T-cell (primary cell): ENCODE measurements at regions not wholly inside any gene's neighbourhood (a gene's known extent, or its start where the extent isn't known, plus 50 kb on each side); places are given as distances from the start of the nearest gene placed in this dataset.

ENCODE experiments used
- ATAC-seq, 4 experiments: fragments of 200-7000 bp in 3 of 4; fragments of 150-1000 bp in 1 of 4; cut with Tn5 transposase; replicated peaks in 1 of 4; 1 replicate in 3 of 4; 2 replicates in 1 of 4; pipeline ENCODE4 v1.10.0; 2021; ENCODE audit warnings: moderate library complexity in 3 of 4, mild to moderate bottlenecking in 2 of 4, moderate number of reproducible peaks in 1 of 4
- CTCF ChIA-PET, 2 donors: fragments of 300-600 bp; sonication (Branson Sonifier 250); formaldehyde crosslinking; loops; one replicate each; lab custom pipeline; 2022; ENCODE audit warnings: antibody characterized with exemption in 2 of 2; lab: Charles Lee
- POLR2A ChIA-PET, 2 donors: fragments of 300-600 bp; sonication (Branson Sonifier 250); formaldehyde crosslinking; loops; one replicate each; lab custom pipeline; 2022; ENCODE audit warnings: antibody characterized with exemption in 2 of 2; lab: Charles Lee
- DNase-seq, 35 experiments: peaks; one replicate each; pipeline versions ENCODE4 v3.0.0 to v3.0.0-alpha.2; 2013 to 2023
- H3K27ac ChIP-seq: one replicate; pipeline ENCODE4 v1.5.1; 2013; ENCODE audit warnings: low read length
- H3K27me3 ChIP-seq, 2 experiments: replicated peaks in 1 of 2; 1 replicate in 1 of 2; 2 replicates in 1 of 2; pipeline versions ENCODE4 v1.6.1 to v1.7.0; 2013; ENCODE audit warnings: low read length in 1 of 2, mixed read lengths in 1 of 2; ENCODE audit not compliant: control insufficient read depth in 2 of 2, insufficient read depth in 2 of 2; ENCODE audit errors: extremely low read depth in 1 of 2
- H3K36me3 ChIP-seq, 2 donors: 1 replicate in 1 of 2; 2 replicates in 1 of 2; pipeline versions ENCODE4 v1.6.1 to v1.7.0; 2013; ENCODE audit warnings: low read length in 1 of 2; ENCODE audit not compliant: control insufficient read depth in 2 of 2, insufficient read depth in 1 of 2; ENCODE audit errors: extremely low read depth in 1 of 2
- H3K4me1 ChIP-seq, 2 experiments: 1 replicate in 1 of 2; 2 replicates in 1 of 2; pipeline versions ENCODE4 v1.6.1 to v1.7.0; 2013; ENCODE audit warnings: low read length in 2 of 2, mixed read lengths in 1 of 2; ENCODE audit not compliant: insufficient read depth in 2 of 2, control insufficient read depth in 1 of 2; ENCODE audit errors: extremely low read depth in 1 of 2
- H3K4me3 ChIP-seq, 2 donors: 1 replicate in 1 of 2; 2 replicates in 1 of 2; pipeline versions ENCODE4 v1.5.1 to v1.7.0; 2013; ENCODE audit warnings: mild to moderate bottlenecking in 2 of 2, low read length in 1 of 2, moderate library complexity in 1 of 2; ENCODE audit not compliant: control insufficient read depth in 1 of 2; ENCODE audit errors: extremely low read depth in 1 of 2
- H3K9me3 ChIP-seq: 2 replicates; pipeline ENCODE4 v1.7.0; 2013
- H3K27ac Mint-ChIP-seq, 2 donors: one replicate each; pipeline ENCODE4 v1.8.0; 2020 to 2021; ENCODE audit warnings: mild to moderate bottlenecking in 2 of 2, mixed read lengths in 2 of 2
- H3K27me3 Mint-ChIP-seq, 2 donors: one replicate each; pipeline ENCODE4 v1.8.0; 2021 to 2022; ENCODE audit warnings: mixed read lengths in 2 of 2
- H3K36me3 Mint-ChIP-seq: one replicate; pipeline ENCODE4 v1.8.0; 2021; ENCODE audit warnings: mixed read lengths
- H3K4me1 Mint-ChIP-seq, 3 donors: one replicate each; pipeline ENCODE4 v1.8.0; 2020 to 2022; ENCODE audit warnings: mixed read lengths in 3 of 3, mild to moderate bottlenecking in 1 of 3
- H3K4me3 Mint-ChIP-seq, 3 donors: one replicate each; pipeline ENCODE4 v1.8.0; 2020 to 2022; ENCODE audit warnings: mild to moderate bottlenecking in 3 of 3, mixed read lengths in 3 of 3, moderate library complexity in 3 of 3
- H3K9me3 Mint-ChIP-seq, 3 donors: one replicate each; pipeline ENCODE4 v1.8.0; 2020 to 2022; ENCODE audit warnings: mixed read lengths in 3 of 3
- WGBS: methylation state at CpG from one replicate; pipeline ENCODE4 v1.1.5; 2013; ENCODE audit warnings: missing lambda C conversion rate; ENCODE audit not compliant: insufficient coverage; 5-methylcytosine and 5-hydroxymethylcytosine counted together

GRCh38 chr12:3951380-3952135, 78.4 kb upstream of the PARP11 start:
- ChIA-PET POLR2A (interaction anchor here (0.5 to 1.5 kb wide), 3 partner anchors 11 to 321 kb away, joined by 4 to 5 read pairs (median 4); no protein-coding TSS in a partner anchor), CTCF (interaction anchor here in 1 of 2 donors (0.6 to 1.4 kb wide), 6 partner anchors 11 to 698 kb away, joined by 3 to 4 read pairs (median 3); partner anchors contain the start of genes AKAP3 and NDUFA9)
- Histone ChIP-seq H3K4me1 (peaks cover 47 to 48% of the 10 kb centered on the region in 2 experiments), H3K36me3 (no peaks in the 10 kb centered on the region), H3K27me3 (no peaks in the 10 kb centered on the region), H3K27ac (peak overlapping the region; percentile 65), H3K4me3 (no peak overlapping the region), H3K9me3 (no peaks in the 10 kb centered on the region)
- peak in 2 of 35 experiments; percentile 22 to 35 for DNase-seq
- Mint-ChIP-seq H3K4me1 (peaks cover 54 to 64% (median 64%) of the 10 kb centered on the region in 3 donors), H3K36me3 (peaks cover 4% of the 10 kb centered on the region), H3K4me3 (peak overlapping the region in 2 of 3 donors; percentile 28 to 69), H3K27ac (peak overlapping the region; percentile 97 to 99), H3K9me3 (peaks cover 0 to 9% (median 4%) of the 10 kb centered on the region in 3 donors), H3K27me3 (no peaks in the 10 kb centered on the region)
- WGBS, result 70% methylated on average over 21 of the region's 23 CpGs
- ATAC-seq, result peak in 2 of 4 experiments; percentile 23 to 26

GRCh38 chr12:3950714-3951320, 77.6 kb upstream of the PARP11 start:
- peak overlapping the region; percentile 22 to 69 (median 29) for H3K4me3 Mint-ChIP-seq
- H3K36me3 ChIP-seq, result no peaks in the 10 kb centered on the region
- DNase-seq (peak in 12 of 35 experiments; percentile 16 to 55 (median 30)), ATAC-seq (peak; percentile 34 to 62 (median 42))
- peaks cover 0 to 16% (median 4%) of the 10 kb centered on the region in 3 donors for H3K9me3 Mint-ChIP-seq
- no peaks in the 10 kb centered on the region for H3K27me3 ChIP-seq
- peak overlapping the region; percentile 97 to 99 for H3K27ac Mint-ChIP-seq
- ChIA-PET CTCF (interaction anchor here in 1 of 2 donors (1.0 to 1.4 kb wide), 5 partner anchors 12 to 65 kb away, joined by 3 to 4 read pairs (median 3); no protein-coding TSS in a partner anchor), POLR2A (interaction anchor here (0.6 to 1.5 kb wide), 3 partner anchors 12 to 321 kb away, joined by 4 to 10 read pairs (median 5); no protein-coding TSS in a partner anchor)
- H3K4me1 Mint-ChIP-seq, result peaks cover 61 to 71% (median 71%) of the 10 kb centered on the region in 3 donors
- peaks cover 11% of the 10 kb centered on the region for H3K36me3 Mint-ChIP-seq
- WGBS, result no CpG with 5 or more reads among the region's 7 CpGs
- peaks cover 47 to 51% of the 10 kb centered on the region in 2 experiments for H3K4me1 ChIP-seq
- H3K4me3 ChIP-seq, result no peak overlapping the region
- no peaks in the 10 kb centered on the region for H3K9me3 ChIP-seq
- no peaks in the 10 kb centered on the region for H3K27me3 Mint-ChIP-seq
- H3K27ac ChIP-seq, result peak overlapping the region; percentile 65

GRCh38 chr12:3947781-3948180, 74.6 kb upstream of the PARP11 start:
- H3K27ac ChIP-seq, result peak overlapping the region; percentile 95
- H3K4me1 ChIP-seq, result peaks cover 47 to 51% of the 10 kb centered on the region in 2 experiments
- peak overlapping the region; percentile 97 to 99 for H3K27ac Mint-ChIP-seq
- peaks cover 11% of the 10 kb centered on the region for H3K36me3 Mint-ChIP-seq
- H3K27me3 Mint-ChIP-seq, result no peaks in the 10 kb centered on the region
- peaks cover 0 to 18% (median 4%) of the 10 kb centered on the region in 3 donors for H3K9me3 Mint-ChIP-seq
- peak in 2 of 35 experiments; percentile 28 to 71 for DNase-seq
- peak; percentile 79 to 82 (median 82) for ATAC-seq
- H3K4me3 ChIP-seq, result no peak overlapping the region
- ChIA-PET POLR2A (interaction anchor here in 1 of 2 donors (0.6 kb wide), 1 partner anchor 15 kb away, joined by 5 read pairs; no protein-coding TSS in a partner anchor), CTCF (interaction anchor here (1.0 to 1.6 kb wide), 3 partner anchors 15 to 329 kb away, joined by 3 to 5 read pairs (median 5); no protein-coding TSS in a partner anchor)
- H3K27me3 ChIP-seq, result no peaks in the 10 kb centered on the region
- H3K36me3 ChIP-seq, result no peaks in the 10 kb centered on the region
- H3K9me3 ChIP-seq, result no peaks in the 10 kb centered on the region
- H3K4me1 Mint-ChIP-seq, result peaks cover 67 to 73% (median 68%) of the 10 kb centered on the region in 3 donors
- peak overlapping the region in 2 of 3 donors; percentile 18 to 62 for H3K4me3 Mint-ChIP-seq
- no CpG with 5 or more reads among the region's 5 CpGs for WGBS

GRCh38 chr12:3945671-3946070, 72.5 kb upstream of the PARP11 start:
- POLR2A ChIA-PET, result no interaction called here
- Mint-ChIP-seq H3K27me3 (no peaks in the 10 kb centered on the region), H3K36me3 (peaks cover 11% of the 10 kb centered on the region), H3K4me1 (peaks cover 52 to 59% (median 54%) of the 10 kb centered on the region in 3 donors), H3K4me3 (no peak overlapping the region), H3K9me3 (peaks cover 0 to 16% (median 4%) of the 10 kb centered on the region in 3 donors), H3K27ac (peak overlapping the region; percentile 97 to 99)
- Histone ChIP-seq H3K9me3 (no peaks in the 10 kb centered on the region), H3K27ac (peak overlapping the region; percentile 95), H3K4me1 (peaks cover 37% of the 10 kb centered on the region in 2 experiments), H3K4me3 (no peak overlapping the region), H3K27me3 (no peaks in the 10 kb centered on the region), H3K36me3 (no peaks in the 10 kb centered on the region)
- CTCF ChIA-PET, result no interaction called here
- DNase-seq (no peak), ATAC-seq (no peak)
- 97% methylated on average over 3 of the region's 3 CpGs for WGBS

GRCh38 chr12:3944620-3945019, 71.4 kb upstream of the PARP11 start:
- Histone ChIP-seq H3K27me3 (no peaks in the 10 kb centered on the region), H3K36me3 (no peaks in the 10 kb centered on the region), H3K9me3 (no peaks in the 10 kb centered on the region), H3K4me1 (peaks cover 26 to 30% of the 10 kb centered on the region in 2 experiments), H3K27ac (no peak overlapping the region), H3K4me3 (no peak overlapping the region)
- H3K4me1 Mint-ChIP-seq, result peaks cover 48 to 50% (median 49%) of the 10 kb centered on the region in 3 donors
- H3K9me3 Mint-ChIP-seq, result peaks cover 0 to 14% (median 4%) of the 10 kb centered on the region in 3 donors
- ATAC-seq (no peak), DNase-seq (no peak)
- peaks cover 11% of the 10 kb centered on the region for H3K36me3 Mint-ChIP-seq
- no peak overlapping the region for H3K4me3 Mint-ChIP-seq
- peak overlapping the region in 1 of 2 donors; percentile 97 for H3K27ac Mint-ChIP-seq
- ChIA-PET POLR2A (no interaction called here), CTCF (no interaction called here)
- H3K27me3 Mint-ChIP-seq, result no peaks in the 10 kb centered on the region
- WGBS, result no CpG with 5 or more reads among the region's 1 CpG

- Histone ChIP-seq H3K36me3 (no peaks in the 10 kb centered on the region), H3K27ac (no peak overlapping the region), H3K4me1 (peaks cover 8 to 21% of the 10 kb centered on the region in 2 experiments), H3K4me3 (no peak overlapping the region), H3K9me3 (peaks cover 3% of the 10 kb centered on the region), H3K27me3 (no peaks in the 10 kb centered on the region)
- no peak overlapping the region for H3K4me3 Mint-ChIP-seq
- H3K27ac Mint-ChIP-seq, result no peak overlapping the region
- CTCF ChIA-PET, result no interaction called here
- H3K4me1 Mint-ChIP-seq, result peaks cover 34 to 43% (median 39%) of the 10 kb centered on the region in 3 donors
- H3K27me3 Mint-ChIP-seq, result no peaks in the 10 kb centered on the region
- POLR2A ChIA-PET, result no interaction called here
- WGBS, result no CpG with 5 or more reads among the region's 3 CpGs
- H3K9me3 Mint-ChIP-seq, result no peaks in the 10 kb centered on the region
- H3K36me3 Mint-ChIP-seq, result no peaks in the 10 kb centered on the region
- ATAC-seq (no peak), DNase-seq (no peak)
These were observed 64.9 kb upstream of the PARP11 start for GRCh38 chr12:3938042-3938544.
